Activated CD8-positive, alpha-beta memory T cell treated with anti-CD3 and anti-CD28 coated beads, Interleukin-2, amount 50 U/mL, for 1 hour (primary cell): ENCODE measurements at regions not wholly inside any gene's neighbourhood (a gene's known extent, or its start where the extent isn't known, plus 50 kb on each side); places are given as distances from the start of the nearest gene placed in this dataset.
"Not testable (repeated sequence)": the region's sequence is repeated elsewhere in the genome, so short reads cannot be mapped to it uniquely, and the experiment has no call there.

ENCODE experiments used
- DNase-seq: peaks from one replicate; pipeline ENCODE4 v3.0.0-alpha.2; 2020; ENCODE audit errors: extremely low read depth

- DNase-seq, result no peak
Observed at GRCh38 chr2:235394278-235394828, 99.5 kb upstream of the AGAP1 start.

- DNase-seq, result no peak
Observed at GRCh38 chr2:235396071-235396846, 97.6 kb upstream of the AGAP1 start.

GRCh38 chr2:235398321-235398720 is 95.5 kb upstream of the AGAP1 start:
- no peak for DNase-seq

GRCh38 chr2:235399895-235400294 is 93.9 kb upstream of the AGAP1 start:
- no peak for DNase-seq

GRCh38 chr2:235402422-235402821 is 91.4 kb upstream of the AGAP1 start:
- no peak for DNase-seq

- DNase-seq, result no peak
Observed at GRCh38 chr2:235405612-235406361, 88.1 kb upstream of the AGAP1 start.

- no peak for DNase-seq
Observed at GRCh38 chr2:235406430-235406829, 87.4 kb upstream of the AGAP1 start.

GRCh38 chr2:235411905-235412485 is 81.8 kb upstream of the AGAP1 start:
- DNase-seq, result no peak

- DNase-seq, result no peak
Observed at GRCh38 chr2:235413064-235413463, 80.8 kb upstream of the AGAP1 start.

- no peak for DNase-seq
Observed at GRCh38 chr2:235414422-235414821, 79.4 kb upstream of the AGAP1 start.

- DNase-seq, result no peak
Observed at GRCh38 chr2:235416858-235417499, 76.9 kb upstream of the AGAP1 start.

- no peak for DNase-seq
Observed at GRCh38 chr2:235418918-235419317, 74.9 kb upstream of the AGAP1 start.

- DNase-seq, result no peak
Observed at GRCh38 chr2:235419996-235420395, 73.8 kb upstream of the AGAP1 start.

- no peak for DNase-seq
Observed at GRCh38 chr2:235421618-235422017, 72.2 kb upstream of the AGAP1 start.

GRCh38 chr2:235430366-235431083 is 63.3 kb upstream of the AGAP1 start:
- no peak for DNase-seq

- no peak for DNase-seq
Observed at GRCh38 chr2:235432741-235433520, 60.9 kb upstream of the AGAP1 start.

- no peak for DNase-seq
Observed at GRCh38 chr2:235433860-235434259, 60.0 kb upstream of the AGAP1 start.

GRCh38 chr2:235439959-235440662 is 53.7 kb upstream of the AGAP1 start:
- no peak for DNase-seq

- not testable (repeated sequence) for DNase-seq
Observed at GRCh38 chr2:235443580-235443979, 50.3 kb upstream of the AGAP1 start.
